B cell (primary cell): ENCODE measurements at regions not wholly inside any gene's neighbourhood (a gene's known extent, or its start where the extent isn't known, plus 50 kb on each side); places are given as distances from the start of the nearest gene placed in this dataset.

ENCODE experiments used
- ATAC-seq: fragments of 200-7000 bp; cut with Tn5 transposase; one replicate; pipeline ENCODE4 v1.10.0; 2021; ENCODE audit warnings: low read depth, mild to moderate bottlenecking, moderate number of reproducible peaks, moderate library complexity
- CTCF ChIA-PET: fragments of 350-600 bp; sonication (Branson Sonifier 250); formaldehyde crosslinking; loops from one replicate; lab custom pipeline; 2021; ENCODE audit warnings: antibody characterized with exemption, inconsistent platforms; lab: Charles Lee
- POLR2A ChIA-PET: fragments of 350-600 bp; sonication (Branson Sonifier 250); formaldehyde crosslinking; loops from one replicate; lab custom pipeline; 2021; ENCODE audit warnings: antibody characterized with exemption; lab: Charles Lee
- DNase-seq: peaks from one replicate; pipeline ENCODE4 v3.0.0; 2013
- H2AFZ ChIP-seq: 2 replicates; pipeline ENCODE4 v1.6.1; 2012; ENCODE audit warnings: mild to moderate bottlenecking, low read depth, low read length; ENCODE audit not compliant: insufficient read depth, poor library complexity, severe bottlenecking
- H3K27ac ChIP-seq, 2 donors: 1 replicate in 1 of 2; 2 replicates in 1 of 2; pipeline ENCODE4 v1.5.1; 2012 to 2013; ENCODE audit warnings: low read length in 2 of 2, mild to moderate bottlenecking in 2 of 2, moderate library complexity in 1 of 2
- H3K27me3 ChIP-seq, 4 experiments: fragments of 200-600 bp in 1 of 4; sonication (generic) in 1 of 4; replicated peaks in 1 of 4; 1 replicate in 2 of 4; 2 replicates in 2 of 4; pipeline versions ENCODE4 v1.6.1 to v1.7.0; 2013 to 2016; ENCODE audit warnings: low read length in 3 of 4, mild to moderate bottlenecking in 2 of 4, mixed read lengths in 1 of 4, moderate library complexity in 1 of 4; ENCODE audit not compliant: insufficient read depth in 4 of 4, control insufficient read depth in 3 of 4; ENCODE audit errors: control extremely low read depth in 1 of 4
- H3K36me3 ChIP-seq, 2 experiments: replicated peaks in 1 of 2; 1 replicate in 1 of 2; 2 replicates in 1 of 2; pipeline versions ENCODE4 v1.6.1 to v1.7.1; 2013; ENCODE audit warnings: low read length in 1 of 2; ENCODE audit not compliant: insufficient read depth in 2 of 2, control insufficient read depth in 1 of 2; ENCODE audit errors: control extremely low read depth in 1 of 2, extremely low read depth in 1 of 2
- H3K4me1 ChIP-seq, 2 donors: fragments of 200-600 bp in 1 of 2; sonication (generic) in 1 of 2; 1 replicate in 1 of 2; 2 replicates in 1 of 2; pipeline versions ENCODE4 v1.5.1 to v1.6.1; 2013 to 2017; ENCODE audit warnings: low read length in 2 of 2; ENCODE audit not compliant: control insufficient read depth in 2 of 2, insufficient read depth in 2 of 2
- H3K4me2 ChIP-seq: replicated peaks from 2 replicates; pipeline ENCODE3; 2012; ENCODE audit warnings: mild to moderate bottlenecking, low read depth, low read length; ENCODE audit not compliant: poor library complexity, severe bottlenecking
- H3K4me3 ChIP-seq, 5 experiments: fragments of 200-600 bp in 1 of 5; sonication (generic) in 1 of 5; 1 replicate in 3 of 5; 2 replicates in 2 of 5; pipeline versions ENCODE4 v1.5.1 to v1.7.0; 2011 to 2016; ENCODE audit warnings: low read length in 4 of 5, mild to moderate bottlenecking in 4 of 5, low read depth in 2 of 5, control low read depth in 1 of 5, moderate library complexity in 1 of 5; ENCODE audit not compliant: insufficient read depth in 1 of 5; ENCODE audit errors: control extremely low read depth in 1 of 5, extremely low read depth in 1 of 5
- H3K79me2 ChIP-seq: fragments of 200-600 bp; sonication (generic); one replicate; pipeline ENCODE4 v1.6.0; 2016; ENCODE audit warnings: low read length; ENCODE audit not compliant: control insufficient read depth, insufficient read depth
- H3K9ac ChIP-seq: fragments of 200-600 bp; sonication (generic); 2 replicates; pipeline ENCODE4 v1.6.1; 2017; ENCODE audit warnings: mild to moderate bottlenecking, low read length, moderate library complexity
- H3K9me3 ChIP-seq, 3 donors: one replicate each; pipeline versions ENCODE4 v1.6.1 to v1.7.1; 2013; ENCODE audit warnings: low read length in 2 of 3; ENCODE audit not compliant: control insufficient read depth in 2 of 3, insufficient read depth in 1 of 3; ENCODE audit errors: control extremely low read depth in 1 of 3
- H4K20me1 ChIP-seq: 2 replicates; pipeline ENCODE4 v1.6.0; 2012; ENCODE audit warnings: mild to moderate bottlenecking, low read length; ENCODE audit not compliant: insufficient read depth, control insufficient read depth, poor library complexity, severe bottlenecking
- H3K27ac Mint-ChIP-seq: one replicate; pipeline ENCODE4 v1.8.0; 2021; ENCODE audit warnings: mixed read lengths
- H3K27me3 Mint-ChIP-seq: one replicate; pipeline ENCODE4 v1.8.0; 2021; ENCODE audit warnings: mixed read lengths
- H3K4me1 Mint-ChIP-seq: one replicate; pipeline ENCODE4 v1.8.0; 2021; ENCODE audit warnings: mixed read lengths
- H3K4me3 Mint-ChIP-seq: one replicate; pipeline ENCODE4 v1.8.0; 2021; ENCODE audit warnings: mixed read lengths
- H3K9me3 Mint-ChIP-seq: one replicate; pipeline ENCODE4 v1.8.0; 2022; ENCODE audit warnings: mixed read lengths; ENCODE audit not compliant: insufficient read depth
- EZH2 ChIP-seq: IDR thresholded peaks from 2 replicates; pipeline ENCODE4 v1.6.1; 2012; ENCODE audit warnings: borderline replicate concordance, low read depth, mild to moderate bottlenecking, moderate library complexity, low read length; ENCODE audit not compliant: insufficient read depth, poor library complexity, severe bottlenecking
- WGBS: methylation state at CpG from one replicate; pipeline ENCODE4 v1.1.5; 2013; ENCODE audit warnings: missing lambda C conversion rate; ENCODE audit not compliant: insufficient coverage; 5-methylcytosine and 5-hydroxymethylcytosine counted together
- intact Hi-C: fragments of 100-400 bp; cut with micrococcal nuclease; formaldehyde crosslinking; loops from one replicate; pipeline ENCODE4 v1.10.0; 2022
- TF ChIP-seq, protein P1 (sequence below): fragments of 200-600 bp; IDR thresholded peaks from one replicate; pipeline ENCODE4 v1.8.0; 2022; ENCODE audit warnings: antibody characterized with exemption, mild to moderate bottlenecking

DNA sequence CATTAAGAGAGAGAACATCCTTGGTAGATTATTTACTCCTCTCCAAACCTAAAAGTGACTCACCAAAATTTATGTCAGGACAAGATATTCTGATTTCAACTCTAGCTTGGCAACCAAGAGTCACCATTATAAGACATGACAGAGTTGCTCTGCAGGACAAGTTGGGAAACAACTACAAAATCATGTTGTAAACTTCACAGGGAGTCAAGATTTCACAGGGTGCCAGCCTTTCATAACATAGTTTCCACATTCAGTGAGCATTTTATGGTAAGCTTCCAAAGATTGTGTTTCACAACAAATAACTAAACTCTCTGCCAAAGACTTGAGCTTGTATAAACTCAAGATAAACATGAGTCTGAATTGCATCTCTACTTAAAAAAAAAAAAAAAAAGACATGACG, 121.0 kb upstream of the DIAPH2 start:
- Histone ChIP-seq H3K27me3 (no peaks in the 10 kb centered on the region), H3K9ac (no peak overlapping the region), H3K4me2 (no peak overlapping the region), H2AFZ (no peak overlapping the region), H4K20me1 (no peaks in the 10 kb centered on the region), H3K79me2 (no peaks in the 10 kb centered on the region), H3K4me1 (no peaks in the 10 kb centered on the region), H3K9me3 (no peaks in the 10 kb centered on the region), H3K27ac (no peak overlapping the region), H3K4me3 (no peak overlapping the region), H3K36me3 (no peaks in the 10 kb centered on the region)
- no peak overlapping the region for H3K4me3 Mint-ChIP-seq
- ATAC-seq = no peak
- H3K27ac Mint-ChIP-seq = no peak overlapping the region
- no peaks in the 10 kb centered on the region for H3K27me3 Mint-ChIP-seq
- DNase-seq = no peak
- intact Hi-C loops = no loop called here
- ChIA-PET CTCF (no interaction called here), POLR2A (interaction anchor here (0.6 kb wide), 1 partner anchor 9 kb away, joined by 4 read pairs; no protein-coding TSS in a partner anchor)
- H3K4me1 Mint-ChIP-seq = no peaks in the 10 kb centered on the region
- WGBS = no CpG with 5 or more reads among the region's 1 CpG
- no peaks in the 10 kb centered on the region for H3K9me3 Mint-ChIP-seq
- TF ChIP-seq, protein P1, sequence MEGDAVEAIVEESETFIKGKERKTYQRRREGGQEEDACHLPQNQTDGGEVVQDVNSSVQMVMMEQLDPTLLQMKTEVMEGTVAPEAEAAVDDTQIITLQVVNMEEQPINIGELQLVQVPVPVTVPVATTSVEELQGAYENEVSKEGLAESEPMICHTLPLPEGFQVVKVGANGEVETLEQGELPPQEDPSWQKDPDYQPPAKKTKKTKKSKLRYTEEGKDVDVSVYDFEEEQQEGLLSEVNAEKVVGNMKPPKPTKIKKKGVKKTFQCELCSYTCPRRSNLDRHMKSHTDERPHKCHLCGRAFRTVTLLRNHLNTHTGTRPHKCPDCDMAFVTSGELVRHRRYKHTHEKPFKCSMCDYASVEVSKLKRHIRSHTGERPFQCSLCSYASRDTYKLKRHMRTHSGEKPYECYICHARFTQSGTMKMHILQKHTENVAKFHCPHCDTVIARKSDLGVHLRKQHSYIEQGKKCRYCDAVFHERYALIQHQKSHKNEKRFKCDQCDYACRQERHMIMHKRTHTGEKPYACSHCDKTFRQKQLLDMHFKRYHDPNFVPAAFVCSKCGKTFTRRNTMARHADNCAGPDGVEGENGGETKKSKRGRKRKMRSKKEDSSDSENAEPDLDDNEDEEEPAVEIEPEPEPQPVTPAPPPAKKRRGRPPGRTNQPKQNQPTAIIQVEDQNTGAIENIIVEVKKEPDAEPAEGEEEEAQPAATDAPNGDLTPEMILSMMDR = no peak
- TF ChIP-seq EZH2 = no peak

DNA sequence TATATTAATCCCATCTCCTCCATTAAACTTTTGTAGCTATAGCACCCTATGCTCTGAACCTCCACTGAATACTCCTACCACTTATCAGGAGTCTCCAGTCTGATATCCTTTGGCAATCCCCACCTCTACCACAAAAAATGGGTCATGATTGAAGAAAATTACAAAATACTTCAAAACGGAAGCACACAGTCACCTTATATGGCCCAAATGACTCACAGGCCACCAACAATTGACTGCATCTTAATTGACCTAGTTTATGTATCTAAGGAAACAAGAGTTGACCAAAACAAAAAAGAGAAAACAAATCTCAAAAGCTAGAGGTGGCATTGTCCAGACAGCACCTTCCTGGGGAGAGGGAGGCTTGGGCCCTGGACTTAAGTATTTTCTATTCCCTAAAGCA, 120.0 kb upstream of the DIAPH2 start:
- POLR2A ChIA-PET = no interaction called here
- Histone ChIP-seq H3K27ac (no peak overlapping the region), H4K20me1 (no peaks in the 10 kb centered on the region), H3K27me3 (no peaks in the 10 kb centered on the region), H3K79me2 (no peaks in the 10 kb centered on the region), H3K9ac (no peak overlapping the region), H3K4me3 (no peak overlapping the region), H3K9me3 (no peaks in the 10 kb centered on the region), H3K4me2 (no peak overlapping the region), H3K4me1 (no peaks in the 10 kb centered on the region), H2AFZ (no peak overlapping the region), H3K36me3 (no peaks in the 10 kb centered on the region)
- Mint-ChIP-seq H3K27ac (no peak overlapping the region), H3K4me3 (no peak overlapping the region), H3K27me3 (no peaks in the 10 kb centered on the region), H3K9me3 (no peaks in the 10 kb centered on the region), H3K4me1 (no peaks in the 10 kb centered on the region)
- WGBS = no CpG with 5 or more reads among the region's 1 CpG
- ATAC-seq = no peak
- TF ChIP-seq EZH2 = no peak
- TF ChIP-seq, protein P1 = no peak
- intact Hi-C loops = no loop called here
- no peak for DNase-seq
- CTCF ChIA-PET = no interaction called here
